T follicular helper cell (primary cell): ENCODE measurements at regions not wholly inside any gene's neighbourhood (a gene's known extent, or its start where the extent isn't known, plus 50 kb on each side); places are given as distances from the start of the nearest gene placed in this dataset.
"Not testable (repeated sequence)": the region's sequence is repeated elsewhere in the genome, so short reads cannot be mapped to it uniquely, and the experiment has no call there.

ENCODE experiments used
- DNase-seq: peaks from one replicate; pipeline ENCODE4 v3.0.0-alpha.2; 2020; ENCODE audit warnings: low read depth

- DNase-seq = no peak
Measured at GRCh38 chr5:96483878-96484277, 50.8 kb upstream of the PCSK1 start.

GRCh38 chr5:96487859-96488258 is 54.8 kb upstream of the PCSK1 start:
- no peak for DNase-seq

- no peak for DNase-seq
Measured at GRCh38 chr5:96489532-96489931, 56.5 kb upstream of the PCSK1 start.

- DNase-seq = no peak
Measured at GRCh38 chr5:96492459-96493047, 59.5 kb upstream of the PCSK1 start.

- DNase-seq = no peak
Measured at GRCh38 chr5:96493219-96493790, 60.3 kb upstream of the PCSK1 start.

- DNase-seq = not testable (repeated sequence)
Measured at GRCh38 chr5:96495412-96495811, 62.4 kb upstream of the PCSK1 start.

GRCh38 chr5:96497027-96497426 is 64.0 kb upstream of the PCSK1 start:
- DNase-seq = not testable (repeated sequence)

GRCh38 chr5:96499753-96500345 is 66.8 kb upstream of the PCSK1 start:
- DNase-seq = no peak

GRCh38 chr5:96501991-96502646 is 69.1 kb upstream of the PCSK1 start:
- no peak for DNase-seq

GRCh38 chr5:96503501-96504236 is 70.6 kb upstream of the PCSK1 start:
- DNase-seq = no peak

GRCh38 chr5:96506376-96506775 is 73.3 kb upstream of the PCSK1 start:
- DNase-seq = no peak

GRCh38 chr5:96506866-96507527 is 73.9 kb upstream of the PCSK1 start:
- no peak for DNase-seq

GRCh38 chr5:96509316-96509715 is 76.3 kb upstream of the PCSK1 start:
- DNase-seq = no peak

GRCh38 chr5:96509721-96510350 is 76.8 kb upstream of the PCSK1 start:
- DNase-seq = no peak

GRCh38 chr5:96516631-96517071 is 83.6 kb upstream of the PCSK1 start:
- DNase-seq = no peak

GRCh38 chr5:96517295-96517694 is 84.2 kb upstream of the PCSK1 start:
- no peak for DNase-seq

GRCh38 chr5:96520345-96520744 is 87.3 kb upstream of the PCSK1 start:
- DNase-seq = no peak

GRCh38 chr5:96522635-96523355 is 89.7 kb upstream of the PCSK1 start:
- no peak for DNase-seq

GRCh38 chr5:96527768-96528661 is 95.0 kb upstream of the PCSK1 start:
- no peak for DNase-seq
